Lung (tissue), 11 donors: ENCODE measurements at regions not wholly inside any gene's neighbourhood (a gene's known extent, or its start where the extent isn't known, plus 50 kb on each side); places are given as distances from the start of the nearest gene placed in this dataset.

ENCODE experiments used
- ATAC-seq: fragments of 200-7000 bp; cut with Tn5 transposase; one replicate; pipeline ENCODE4 v1.9.1; 2020; ENCODE audit warnings: moderate number of reproducible peaks; ENCODE audit not compliant: insufficient read depth, low FRiP score
- DNase-seq, 3 donors: peaks; one replicate each; pipeline ENCODE4 v3.0.0-alpha.2; 2013 to 2017
- H3K27ac ChIP-seq, 2 donors: one replicate each; pipeline ENCODE4 v1.5.1; 2013; ENCODE audit warnings: mild to moderate bottlenecking in 2 of 2, moderate library complexity in 2 of 2, control low read depth in 1 of 2, inconsistent platforms in 1 of 2, low read depth in 1 of 2, low read length in 1 of 2
- H3K27me3 ChIP-seq, 3 donors: one replicate each; pipeline ENCODE4 v1.5.1; 2013; ENCODE audit warnings: low read length in 2 of 3; ENCODE audit not compliant: control insufficient read depth in 3 of 3, insufficient read depth in 3 of 3
- H3K36me3 ChIP-seq, 4 donors: one replicate each; pipeline ENCODE4 v1.5.1; 2013; ENCODE audit warnings: low read length in 4 of 4, mild to moderate bottlenecking in 1 of 4, moderate library complexity in 1 of 4; ENCODE audit not compliant: control insufficient read depth in 4 of 4, insufficient read depth in 4 of 4
- H3K4me1 ChIP-seq, 5 donors: one replicate each; pipeline ENCODE4 v1.5.1; 2013; ENCODE audit warnings: low read length in 5 of 5, mild to moderate bottlenecking in 2 of 5, moderate library complexity in 1 of 5; ENCODE audit not compliant: control insufficient read depth in 5 of 5, insufficient read depth in 5 of 5
- H3K4me3 ChIP-seq: one replicate; pipeline ENCODE4 v1.5.1; 2013; ENCODE audit warnings: mild to moderate bottlenecking, control low read depth, moderate library complexity
- H3K9ac ChIP-seq, 2 donors: one replicate each; pipeline ENCODE4 v1.5.1; 2013; ENCODE audit warnings: low read length in 2 of 2, control low read depth in 1 of 2; ENCODE audit not compliant: insufficient read depth in 1 of 2
- H3K9me3 ChIP-seq, 4 donors: one replicate each; pipeline ENCODE4 v1.5.1; 2013; ENCODE audit warnings: low read length in 3 of 4, mild to moderate bottlenecking in 1 of 4, moderate library complexity in 1 of 4; ENCODE audit not compliant: control insufficient read depth in 4 of 4, insufficient read depth in 3 of 4
- CTCF ChIP-seq: IDR thresholded peaks from 2 replicates; pipeline ENCODE4 v1.5.1; 2012; ENCODE audit warnings: mild to moderate bottlenecking; ENCODE audit errors: control extremely low read depth, extremely low read depth
- WGBS, 2 donors: extraction: QIAGEN DNeasy Blood & Tissue Kit; methylation state at CpG; one replicate each; pipeline ENCODE4 v1.1.7; 2013; 5-methylcytosine and 5-hydroxymethylcytosine counted together
- donor health status: control.
- donor health status: control.
- donor health status: Bipolar disorder and iron deficiency.
- donor health status: healthy.
- donor health status: DM: yes; HTN: yes; CAD: no.

DNA sequence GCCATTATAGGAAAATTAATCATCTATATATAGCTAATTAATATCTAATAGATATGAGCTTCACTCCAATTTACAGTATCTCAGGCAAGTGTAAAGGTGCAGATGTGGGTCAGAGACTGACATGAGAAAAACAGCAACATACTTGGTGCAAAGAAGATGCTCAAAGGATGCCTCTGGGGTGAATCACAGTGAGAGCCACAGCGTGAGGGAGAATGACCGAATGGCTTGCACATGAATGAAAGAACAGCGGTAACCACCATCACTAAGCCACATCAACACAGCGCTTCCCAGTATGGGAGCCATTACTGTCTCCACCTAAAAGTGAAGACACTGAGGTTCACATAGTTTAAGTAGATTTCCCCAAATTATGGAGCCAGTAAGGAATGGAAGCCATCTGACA lies 423.4 kb upstream of the ID2 start:
- H3K27me3 ChIP-seq: no peaks in the 10 kb centered on the region
- ATAC-seq (no peak), DNase-seq (no peak)
- no peaks in the 10 kb centered on the region for H3K36me3 ChIP-seq
- 98 to 99% methylated on average over 4 of the region's 4 CpGs for WGBS, 2 donors
- H3K4me3 ChIP-seq: no peak overlapping the region
- H3K9me3 ChIP-seq: no peaks in the 10 kb centered on the region
- no peak for TF ChIP-seq CTCF
- H3K27ac ChIP-seq: no peak overlapping the region
- H3K9ac ChIP-seq: no peak overlapping the region
- peaks cover 0 to 15% (median 7%) of the 10 kb centered on the region in 5 donors for H3K4me1 ChIP-seq

DNA sequence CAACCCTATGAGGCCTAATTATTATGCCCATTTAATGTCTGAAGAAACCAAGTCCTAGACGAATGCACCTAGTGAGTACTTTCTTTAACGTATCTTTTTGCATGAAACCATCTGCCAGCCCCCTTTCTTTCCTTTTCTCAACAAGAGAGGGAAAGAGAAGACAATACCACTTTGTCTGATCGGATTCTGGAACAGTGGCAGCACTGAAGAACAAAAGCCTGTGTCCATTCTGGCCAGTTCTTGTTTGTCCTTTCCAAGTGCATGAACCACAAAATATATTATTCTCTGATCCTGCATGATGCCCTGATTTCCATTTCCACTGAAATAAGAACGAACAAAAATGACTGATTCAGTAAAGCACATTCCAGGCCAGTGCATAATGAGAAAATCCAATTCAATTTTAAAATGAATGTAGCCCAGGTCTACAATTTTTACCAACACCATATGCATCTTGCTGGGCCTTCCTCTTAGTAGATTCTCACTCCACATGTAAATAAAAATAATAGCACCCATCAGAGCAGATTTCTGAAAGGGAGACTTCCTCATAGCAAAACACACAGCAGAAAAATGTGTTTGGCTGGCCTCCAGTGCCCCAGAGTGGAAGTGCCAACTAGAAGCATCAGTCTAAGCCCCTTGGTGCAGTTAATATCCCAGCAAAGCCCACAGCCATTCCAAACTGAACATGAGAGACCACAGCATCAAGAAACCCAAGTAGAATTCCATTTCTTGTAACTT lies 422.6 kb upstream of the ID2 start:
- H3K9me3 ChIP-seq: no peaks in the 10 kb centered on the region
- 94 to 96% methylated on average over 4 of the region's 4 CpGs for WGBS, 2 donors
- ATAC-seq: no peak

DNA sequence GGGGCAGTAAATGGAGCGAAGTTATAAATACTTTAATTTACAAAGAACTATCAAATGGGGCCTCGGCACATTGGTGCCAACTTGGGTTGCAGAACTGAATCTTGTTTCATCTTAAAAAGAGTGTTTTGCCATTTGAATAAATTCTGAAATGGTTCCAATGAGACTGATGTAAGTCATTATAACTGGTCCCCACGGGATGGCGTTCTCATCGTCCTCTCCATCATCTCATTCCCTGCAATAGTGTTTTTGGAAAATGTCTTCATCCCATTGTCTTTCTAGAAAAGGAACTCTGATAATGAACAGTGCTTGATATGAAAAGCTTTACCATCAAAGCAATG lies 422.0 kb upstream of the ID2 start:
- Histone ChIP-seq H3K4me1 (peaks cover 0 to 15% (median 7%) of the 10 kb centered on the region in 5 donors), H3K4me3 (no peak overlapping the region), H3K27me3 (no peaks in the 10 kb centered on the region), H3K9me3 (no peaks in the 10 kb centered on the region), H3K27ac (no peak overlapping the region), H3K36me3 (no peaks in the 10 kb centered on the region), H3K9ac (no peak overlapping the region)
- no peak for DNase-seq
- no peak for ATAC-seq
- 97 to 98% methylated on average over 5 of the region's 5 CpGs for WGBS, 2 donors
- no peak for TF ChIP-seq CTCF

More for the DNA sequence above, 422.6 kb upstream of the ID2 start:
- H3K27ac ChIP-seq: no peak overlapping the region
- H3K27me3 ChIP-seq: no peaks in the 10 kb centered on the region
- no peak for TF ChIP-seq CTCF
- H3K36me3 ChIP-seq: no peaks in the 10 kb centered on the region
- peaks cover 0 to 15% (median 7%) of the 10 kb centered on the region in 5 donors for H3K4me1 ChIP-seq
- H3K4me3 ChIP-seq: no peak overlapping the region
- H3K9ac ChIP-seq: no peak overlapping the region
- no peak for DNase-seq

- Histone ChIP-seq H3K27ac (no peak overlapping the region), H3K36me3 (no peaks in the 10 kb centered on the region), H3K9ac (no peak overlapping the region), H3K4me3 (no peak overlapping the region), H3K27me3 (no peaks in the 10 kb centered on the region), H3K9me3 (no peaks in the 10 kb centered on the region), H3K4me1 (peaks cover 0 to 15% (median 7%) of the 10 kb centered on the region in 5 donors)
- ATAC-seq (no peak), DNase-seq (no peak)
- 84 to 92% methylated on average over 11 of the region's 11 CpGs for WGBS, 2 donors
- no peak for TF ChIP-seq CTCF
Measured at GRCh38 chr2:8260213-8260612, 421.6 kb upstream of the ID2 start.
